ENCODE measurements at regions not wholly inside any gene's neighbourhood (a gene's known extent, or its start where the extent isn't known, plus 50 kb on each side); places are given as distances from the start of the nearest gene placed in this dataset.

DNA sequence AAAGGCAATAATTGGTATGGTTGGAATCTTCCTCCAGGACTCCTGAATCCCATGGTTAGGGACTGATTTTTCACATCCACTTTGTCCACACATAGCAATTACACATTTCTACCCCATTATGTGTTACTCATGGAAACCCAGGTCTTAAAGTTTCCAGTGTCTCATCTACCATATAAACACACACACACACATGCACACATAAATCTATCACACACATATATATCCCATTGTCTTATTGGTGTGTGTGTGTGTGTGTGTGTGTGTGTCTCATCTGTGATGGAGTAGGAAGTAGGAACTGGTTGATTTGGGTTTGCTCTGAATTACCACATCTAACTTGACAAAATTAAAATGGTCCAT is 525.4 kb downstream of the FUT8 start:
- TF ChIP-seq, protein P1, sequence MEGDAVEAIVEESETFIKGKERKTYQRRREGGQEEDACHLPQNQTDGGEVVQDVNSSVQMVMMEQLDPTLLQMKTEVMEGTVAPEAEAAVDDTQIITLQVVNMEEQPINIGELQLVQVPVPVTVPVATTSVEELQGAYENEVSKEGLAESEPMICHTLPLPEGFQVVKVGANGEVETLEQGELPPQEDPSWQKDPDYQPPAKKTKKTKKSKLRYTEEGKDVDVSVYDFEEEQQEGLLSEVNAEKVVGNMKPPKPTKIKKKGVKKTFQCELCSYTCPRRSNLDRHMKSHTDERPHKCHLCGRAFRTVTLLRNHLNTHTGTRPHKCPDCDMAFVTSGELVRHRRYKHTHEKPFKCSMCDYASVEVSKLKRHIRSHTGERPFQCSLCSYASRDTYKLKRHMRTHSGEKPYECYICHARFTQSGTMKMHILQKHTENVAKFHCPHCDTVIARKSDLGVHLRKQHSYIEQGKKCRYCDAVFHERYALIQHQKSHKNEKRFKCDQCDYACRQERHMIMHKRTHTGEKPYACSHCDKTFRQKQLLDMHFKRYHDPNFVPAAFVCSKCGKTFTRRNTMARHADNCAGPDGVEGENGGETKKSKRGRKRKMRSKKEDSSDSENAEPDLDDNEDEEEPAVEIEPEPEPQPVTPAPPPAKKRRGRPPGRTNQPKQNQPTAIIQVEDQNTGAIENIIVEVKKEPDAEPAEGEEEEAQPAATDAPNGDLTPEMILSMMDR (IDR thresholded peaks at IDR 0.05), result no peak
- TF ChIP-seq POLR2AphosphoS5 (IDR thresholded peaks at IDR 0.05; ENCODE audit: low read depth, low read length) (no peak), SMC3 (IDR thresholded peaks at IDR 0.05; ENCODE audit: low read depth, low read length) (no peak), TAF1 (IDR thresholded peaks at IDR 0.05; ENCODE audit: borderline replicate concordance, low read depth, low read length) (no peak), FOXJ3 (CRISPR knock-in tag; IDR thresholded peaks at IDR 0.05) (no peak), ELF1 (IDR thresholded peaks at IDR 0.05) (no peak), MXI1 (IDR thresholded peaks at IDR 0.05; ENCODE audit: low read depth, low read length) (no peak), CHD2 (IDR thresholded peaks at IDR 0.05; ENCODE audit: low read length, partially characterized antibody) (no peak), RXRA (IDR thresholded peaks at IDR 0.05; ENCODE audit: borderline replicate concordance, low read depth) (no peak), GATA2 (CRISPR knock-in tag; IDR thresholded peaks at IDR 0.05) (no peak), RAD21 (IDR thresholded peaks at IDR 0.05; ENCODE audit: low read length) (no peak)
- TF ChIP-seq, protein P2, sequence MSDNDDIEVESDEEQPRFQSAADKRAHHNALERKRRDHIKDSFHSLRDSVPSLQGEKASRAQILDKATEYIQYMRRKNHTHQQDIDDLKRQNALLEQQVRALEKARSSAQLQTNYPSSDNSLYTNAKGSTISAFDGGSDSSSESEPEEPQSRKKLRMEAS (IDR thresholded peaks at IDR 0.05; ENCODE audit: low read depth), result no peak

All from SK-N-SH (cell line).